HG02588 (cell line): ENCODE measurements at regions not wholly inside any gene's neighbourhood (a gene's known extent, or its start where the extent isn't known, plus 50 kb on each side); places are given as distances from the start of the nearest gene placed in this dataset.
"Not testable (repeated sequence)": the region's sequence is repeated elsewhere in the genome, so short reads cannot be mapped to it uniquely, and the experiment has no call there.

Experiments used
- ATAC-seq: cut with Tn5 transposase; IDR thresholded peaks from one replicate; pipeline ENCODE4 v1.9.1; 2021; ENCODE audit warnings: mild to moderate bottlenecking, moderate library complexity; ENCODE audit not compliant: unreplicated experiment

DNA sequence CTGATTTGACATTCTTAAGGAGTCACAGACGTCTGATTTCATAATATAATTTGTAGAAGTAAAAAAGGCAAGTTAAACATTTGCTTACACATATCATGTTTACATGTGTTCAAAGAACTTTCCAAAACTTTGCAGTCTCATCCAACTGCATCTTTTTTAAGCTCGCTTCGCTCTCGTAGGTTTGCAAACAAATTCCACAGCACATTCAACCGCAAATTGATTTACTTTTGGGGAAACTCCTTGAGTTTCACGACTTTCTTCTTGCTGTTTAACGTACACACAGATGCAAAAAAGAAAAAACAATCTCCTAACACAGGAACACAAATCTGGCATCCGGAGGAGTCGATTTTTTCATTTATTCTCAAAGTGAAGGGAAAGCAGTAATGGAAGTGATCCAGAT, 1149.5 kb downstream of the VRK1 start:
- no peak for ATAC-seq

DNA sequence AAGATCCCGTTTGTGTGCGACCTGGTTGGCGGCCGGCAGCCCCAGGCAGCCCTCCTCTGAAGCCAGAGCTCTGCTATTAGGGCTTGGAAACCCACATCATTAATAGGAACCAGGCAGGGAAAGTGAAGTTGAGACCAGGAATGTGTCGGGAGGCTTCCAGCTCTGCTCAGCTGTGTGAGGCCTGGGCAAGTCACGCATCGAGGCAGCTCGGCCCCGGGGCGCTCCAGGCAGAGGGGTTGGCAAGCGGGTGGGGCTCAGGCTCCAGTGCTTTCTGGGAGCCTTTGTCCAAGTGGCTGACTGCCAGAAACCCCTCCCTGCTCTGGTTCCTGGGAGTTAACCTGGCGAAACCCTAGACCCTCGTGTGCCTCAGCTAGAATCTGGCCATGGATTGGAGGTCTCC, 1151.7 kb downstream of the VRK1 start:
- no peak for ATAC-seq

DNA sequence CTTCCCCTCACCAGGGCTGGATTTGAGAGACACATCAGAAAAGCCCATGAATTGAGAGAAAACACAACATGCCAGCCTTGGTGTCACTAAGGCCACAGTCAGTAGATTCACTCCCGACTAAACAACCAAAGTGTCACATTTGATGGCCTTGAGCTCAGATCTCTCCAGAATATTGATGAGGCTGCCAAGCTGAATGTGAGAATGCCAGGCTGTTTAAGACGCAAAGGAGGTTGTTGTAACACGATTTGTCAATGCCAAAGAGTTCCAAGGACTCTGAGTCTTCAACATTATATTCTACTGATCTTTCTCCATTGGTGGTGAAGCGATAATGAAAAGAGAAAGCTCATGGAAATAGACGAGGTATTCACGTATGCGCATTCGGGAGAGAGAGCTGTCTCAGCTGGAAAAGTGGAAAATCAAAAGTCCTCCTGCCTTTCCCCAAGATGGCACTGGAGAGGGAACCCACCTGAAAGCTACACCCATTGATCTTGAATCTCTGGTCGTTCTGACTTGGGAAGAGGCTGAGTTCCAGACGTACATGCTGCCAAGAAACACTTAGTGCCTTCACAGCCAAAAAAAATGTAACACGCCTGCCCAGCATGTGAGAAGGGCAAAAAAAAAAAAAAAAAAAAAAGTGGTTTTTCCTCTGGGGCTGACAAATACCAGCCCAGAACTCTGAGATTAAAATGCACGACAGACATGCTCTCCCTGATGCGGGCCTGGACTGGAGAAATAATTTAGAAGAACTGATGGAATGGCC, 1159.6 kb downstream of the VRK1 start:
- ATAC-seq = no peak

DNA sequence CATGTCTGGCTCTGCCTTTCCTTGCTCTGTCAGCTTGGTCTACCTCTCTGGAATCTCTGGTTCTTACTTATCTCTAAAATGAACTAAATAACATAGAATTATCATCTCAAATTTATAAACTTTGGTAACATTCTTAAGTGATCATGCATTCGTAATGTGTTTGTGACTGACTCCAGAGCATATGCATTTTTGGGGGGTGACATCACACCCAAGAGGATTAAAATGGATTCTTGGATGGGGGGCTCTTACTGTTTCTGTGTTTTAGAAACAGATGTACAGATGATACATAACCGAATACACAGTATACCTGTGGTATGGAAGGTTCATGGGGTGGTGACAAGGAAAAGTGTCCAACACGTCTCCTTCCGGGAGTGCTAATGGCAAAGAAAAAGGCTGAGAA, 1162.1 kb downstream of the VRK1 start:
- ATAC-seq = no peak

DNA sequence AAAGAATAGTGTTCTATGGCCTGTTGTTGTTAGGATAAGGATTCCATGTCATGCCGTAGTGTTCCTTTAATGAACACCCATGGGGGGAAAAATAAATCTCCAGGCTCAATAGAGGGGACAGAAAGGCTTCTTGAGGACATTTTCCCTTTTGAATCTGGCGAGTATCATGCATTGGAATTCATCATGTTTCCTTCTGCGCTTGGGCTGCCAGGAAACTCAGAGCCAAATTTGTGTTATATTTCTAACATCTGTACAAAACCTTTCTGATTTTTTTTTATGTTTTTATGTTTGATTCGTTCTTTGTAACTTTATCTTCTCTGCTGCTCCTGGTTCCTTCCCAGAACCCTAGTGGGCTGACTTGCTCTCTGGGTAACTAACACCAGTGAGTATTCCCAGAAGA, 1163.3 kb downstream of the VRK1 start:
- ATAC-seq = no peak

DNA sequence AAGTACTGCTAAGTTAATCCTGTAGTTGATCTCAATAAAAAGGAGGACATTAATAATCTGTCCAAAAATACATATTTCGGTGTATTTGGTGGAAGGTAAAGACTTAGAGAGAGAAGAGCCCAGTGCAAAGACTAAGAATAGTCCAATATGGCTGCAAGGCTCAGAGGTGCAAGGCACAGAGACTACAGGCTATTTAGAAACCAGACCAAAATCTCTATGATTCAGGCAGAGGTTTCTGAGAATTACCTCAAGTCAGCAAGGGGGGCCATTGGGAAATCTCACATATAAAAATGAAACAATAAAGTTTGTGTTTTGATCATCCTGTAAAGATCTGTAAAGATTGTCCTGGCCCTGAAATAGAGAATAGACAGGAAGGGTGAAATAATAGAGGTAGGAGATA, 1173.0 kb downstream of the VRK1 start:
- ATAC-seq = no peak

DNA sequence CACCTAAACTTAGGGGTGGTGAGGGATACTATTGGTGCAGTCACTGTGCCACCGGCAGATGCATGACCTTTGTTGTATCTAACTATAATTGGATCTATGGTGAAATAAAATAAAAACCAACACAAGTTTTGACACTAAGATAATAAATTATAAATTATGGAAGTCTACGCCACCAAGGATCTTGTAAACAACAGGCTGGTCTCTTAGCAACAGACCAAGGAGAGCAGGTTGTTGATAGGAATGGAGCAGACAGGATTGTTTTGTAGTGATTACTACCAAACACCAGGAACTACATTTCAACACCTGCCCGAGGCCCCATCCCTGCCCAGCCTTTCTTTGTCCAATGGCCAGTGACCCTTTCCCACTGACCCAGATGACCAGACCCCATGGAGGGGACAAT, 1178.0 kb downstream of the VRK1 start:
- ATAC-seq = no peak

DNA sequence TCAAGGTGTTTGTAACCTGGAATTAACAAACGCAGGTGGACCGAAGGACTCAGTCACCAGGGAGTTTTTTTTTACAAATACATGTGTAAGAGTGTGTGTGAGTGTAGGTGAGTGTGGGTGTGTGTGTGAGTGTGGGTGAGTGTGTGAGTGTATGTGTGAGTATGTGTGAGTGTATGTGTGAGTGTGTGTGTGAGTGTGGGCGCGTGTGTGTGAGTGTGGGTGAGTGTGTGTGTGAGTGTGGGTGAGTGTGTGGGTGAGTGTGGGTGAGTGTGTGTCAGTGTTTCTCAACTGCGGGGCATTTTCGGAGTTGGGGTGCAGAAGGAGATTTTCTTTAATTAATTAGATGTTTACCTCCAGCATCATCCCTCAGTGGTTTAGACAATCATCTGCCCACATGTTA, 1178.8 kb downstream of the VRK1 start:
- ATAC-seq = no peak

DNA sequence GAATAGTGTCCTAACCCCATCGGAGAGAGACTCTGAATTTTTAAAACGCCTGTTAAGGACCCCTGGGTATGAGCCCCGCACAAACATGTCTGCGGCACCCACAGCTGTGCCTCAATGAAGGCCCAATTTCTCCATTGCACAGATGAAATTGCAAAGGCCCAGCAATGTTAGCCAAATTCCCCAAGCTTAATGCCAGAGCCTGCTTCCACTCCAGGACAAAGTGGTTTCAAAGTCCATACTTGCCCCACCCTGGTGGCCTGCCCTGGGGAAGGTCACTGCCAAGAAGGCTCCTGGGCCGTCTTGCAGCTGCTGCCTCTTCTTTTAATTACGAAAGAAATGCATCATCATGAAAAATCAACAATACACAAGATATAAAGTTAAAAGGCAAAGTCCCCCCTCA, 1179.7 kb downstream of the VRK1 start:
- ATAC-seq = no peak

DNA sequence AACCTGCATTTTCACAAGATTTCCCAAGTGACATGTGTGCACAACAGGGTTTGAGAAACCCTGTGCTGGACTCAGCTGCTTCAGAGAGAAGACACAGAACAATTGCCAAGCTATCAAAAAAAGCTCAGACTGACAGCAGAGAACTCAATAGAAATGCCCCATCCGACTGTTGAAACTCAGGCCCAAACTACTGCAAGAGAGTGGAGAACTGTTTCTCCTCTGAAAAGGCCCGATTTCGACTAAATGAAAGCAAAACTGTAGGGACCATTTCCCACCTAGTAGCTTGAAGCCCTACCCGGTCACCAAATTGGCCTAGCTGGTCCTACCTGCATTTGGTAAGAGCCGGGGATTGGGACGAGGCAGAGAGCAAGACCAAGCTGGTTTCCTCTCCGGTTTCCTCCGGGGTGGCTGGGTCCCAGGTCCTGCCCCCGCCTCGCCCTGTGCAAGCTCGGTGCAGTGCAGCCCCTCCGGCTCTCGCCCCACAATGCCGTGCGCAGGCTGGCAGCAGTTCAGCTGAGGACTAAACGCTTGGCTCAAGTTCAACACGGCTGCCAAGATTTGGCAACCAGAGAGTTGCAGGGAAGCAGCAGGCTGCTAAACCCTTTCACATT, 1180.6 kb downstream of the VRK1 start:
- ATAC-seq = no peak

DNA sequence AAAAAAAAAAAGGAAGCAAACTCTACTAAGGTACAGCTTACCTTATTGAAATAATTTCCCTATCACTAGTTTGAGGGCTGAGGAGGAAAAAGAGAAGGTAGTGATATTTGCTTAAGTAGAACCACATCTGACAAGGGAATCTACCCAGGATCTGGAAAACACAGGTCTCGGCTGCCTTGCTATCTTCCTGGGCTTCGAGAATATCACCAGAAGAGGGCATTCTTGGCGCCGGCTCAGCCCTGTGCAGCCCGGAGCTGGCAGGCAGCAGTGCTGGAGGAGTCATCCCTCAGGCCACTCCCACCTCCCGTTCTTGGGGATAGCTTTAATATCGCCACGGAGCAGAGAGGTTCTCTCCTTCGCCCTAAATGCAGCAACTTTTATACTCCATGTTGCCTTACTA, 1181.2 kb downstream of the VRK1 start:
- ATAC-seq = no peak

DNA sequence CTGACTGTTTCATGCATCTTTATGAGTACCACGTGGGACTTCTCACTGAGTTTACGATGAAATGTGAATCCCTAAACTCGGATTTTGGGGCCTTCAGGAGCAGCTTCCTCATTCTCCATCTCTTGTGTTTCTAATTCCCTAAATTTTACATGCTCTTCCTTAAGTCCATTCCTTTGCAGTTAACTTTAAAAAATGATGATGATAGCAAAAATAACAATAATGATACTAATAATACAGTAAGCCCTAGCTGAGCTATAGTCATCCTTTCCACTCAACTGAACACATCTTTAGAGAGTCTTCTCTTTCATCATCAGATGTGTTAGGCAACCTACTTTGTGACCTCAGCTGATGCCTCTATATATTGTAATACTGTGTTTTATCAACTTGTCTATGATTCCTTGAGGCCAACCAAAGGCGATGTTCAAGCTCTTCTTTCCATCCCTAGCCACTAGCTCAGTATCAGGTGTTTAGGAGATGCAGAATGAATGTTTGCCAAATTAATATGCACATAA, 1196.4 kb downstream of the VRK1 start:
- no peak for ATAC-seq

DNA sequence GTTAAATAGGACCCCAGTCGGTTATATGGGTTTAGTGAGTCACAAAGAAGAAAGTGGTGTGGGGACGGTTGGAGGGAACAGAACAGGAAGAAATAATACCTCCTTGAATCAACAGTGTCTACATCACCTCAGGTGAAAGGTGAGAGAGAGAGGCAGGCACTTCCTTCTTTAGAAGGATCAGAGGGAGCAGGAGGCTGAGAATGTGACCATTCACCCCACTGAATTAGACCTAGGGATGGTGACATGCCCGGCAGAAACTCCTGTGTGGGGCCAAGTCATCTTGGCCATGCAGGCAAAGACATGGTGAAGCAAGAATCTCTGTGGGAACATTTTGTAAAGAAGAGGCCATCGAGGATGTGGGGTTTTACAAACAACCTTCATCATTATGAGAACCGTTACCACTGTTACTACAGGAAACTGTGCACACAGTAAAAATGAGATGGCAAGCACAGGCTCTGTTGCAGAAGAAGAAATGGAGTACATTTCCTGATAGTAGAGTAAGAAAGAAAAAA, 1196.9 kb downstream of the VRK1 start:
- ATAC-seq = no peak

DNA sequence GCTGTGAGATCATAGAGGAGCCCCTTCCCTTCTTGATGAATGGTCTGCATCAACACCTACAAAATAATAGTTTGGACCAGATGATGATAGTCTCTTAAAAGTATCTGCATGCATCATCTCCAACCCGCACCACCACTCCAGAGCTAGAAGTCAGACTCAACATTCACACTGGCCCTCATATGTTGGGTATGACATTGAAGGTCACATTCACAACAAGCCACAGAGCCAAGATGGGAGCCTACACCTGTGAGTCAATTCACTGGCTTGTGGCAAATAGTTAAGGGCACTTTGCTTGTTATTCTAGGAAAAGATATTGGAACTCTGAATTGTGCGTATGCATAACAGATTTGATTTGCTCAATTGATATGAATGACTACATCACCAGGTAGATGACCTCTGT, 1197.9 kb downstream of the VRK1 start:
- no peak for ATAC-seq

DNA sequence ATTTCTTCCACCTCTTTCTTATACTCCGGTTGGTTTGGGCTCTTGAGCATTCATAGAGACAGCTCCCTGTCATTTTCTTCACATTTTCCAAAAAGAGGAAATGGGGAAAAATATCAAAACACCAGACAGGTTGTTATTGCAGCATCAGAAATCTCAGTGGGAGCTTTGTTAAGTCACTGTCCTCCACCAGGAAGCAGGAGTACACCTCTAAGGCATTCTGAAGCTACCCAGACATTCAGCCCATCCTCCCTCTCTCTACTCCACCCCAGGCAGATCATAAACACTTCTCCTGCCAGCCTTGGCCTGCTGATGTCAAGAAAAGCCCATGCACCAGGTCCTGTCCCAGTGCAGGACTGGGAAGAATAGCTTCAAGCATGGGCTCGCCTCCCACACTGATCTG, 1198.3 kb downstream of the VRK1 start:
- ATAC-seq = no peak

DNA sequence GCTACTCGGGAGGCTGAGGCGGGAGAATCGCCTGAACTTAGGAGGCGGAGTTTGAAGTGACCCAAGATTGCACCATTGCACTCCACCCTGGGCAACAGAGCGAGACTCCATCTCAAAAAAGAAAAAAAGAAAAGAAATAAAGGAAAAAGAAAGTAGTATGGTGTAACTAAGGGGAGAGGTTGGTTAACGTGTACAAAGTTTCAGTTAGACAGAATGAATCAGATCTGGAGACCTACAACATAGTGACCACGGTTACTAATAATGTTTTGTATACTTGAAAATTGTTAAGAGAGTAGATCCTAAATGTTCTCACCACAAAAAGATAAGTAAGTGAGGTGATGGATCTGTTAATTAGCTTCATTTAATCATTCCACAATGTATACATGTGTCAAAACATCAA, 1208.8 kb downstream of the VRK1 start:
- no peak for ATAC-seq

DNA sequence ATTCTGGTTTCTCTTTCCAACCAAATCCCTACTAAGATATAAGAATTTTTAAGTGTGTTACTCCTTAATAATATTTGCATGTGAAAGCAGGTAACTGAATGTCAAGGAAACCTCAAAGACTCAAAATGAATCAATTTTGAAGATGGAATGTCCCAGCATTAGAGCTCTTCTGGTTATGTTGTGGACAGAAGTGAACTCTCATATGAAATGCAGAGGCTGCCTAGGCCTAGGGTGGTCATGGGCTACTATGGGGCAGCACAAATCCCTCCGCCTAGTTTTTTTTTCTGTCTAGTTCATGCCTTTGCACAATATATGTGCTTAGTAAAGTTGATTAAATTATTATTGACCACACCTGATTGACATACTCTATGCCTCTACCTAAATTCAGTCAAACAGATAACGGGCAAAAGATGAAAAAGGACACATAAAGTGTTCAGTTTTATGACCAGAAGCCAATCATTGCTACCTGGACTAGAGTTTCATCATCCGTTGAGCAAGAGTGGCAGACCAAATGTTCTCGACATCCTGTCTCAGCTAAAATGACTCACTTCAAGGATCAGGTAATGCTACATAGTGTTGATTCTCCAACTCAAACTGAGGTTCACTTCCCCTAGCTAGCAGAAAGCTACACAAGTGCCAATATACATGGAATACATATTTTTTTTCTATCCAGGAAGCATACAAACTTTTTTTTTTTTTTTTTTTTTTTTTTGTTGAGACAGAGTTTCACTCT, 1211.4 kb downstream of the VRK1 start:
- no peak for ATAC-seq

DNA sequence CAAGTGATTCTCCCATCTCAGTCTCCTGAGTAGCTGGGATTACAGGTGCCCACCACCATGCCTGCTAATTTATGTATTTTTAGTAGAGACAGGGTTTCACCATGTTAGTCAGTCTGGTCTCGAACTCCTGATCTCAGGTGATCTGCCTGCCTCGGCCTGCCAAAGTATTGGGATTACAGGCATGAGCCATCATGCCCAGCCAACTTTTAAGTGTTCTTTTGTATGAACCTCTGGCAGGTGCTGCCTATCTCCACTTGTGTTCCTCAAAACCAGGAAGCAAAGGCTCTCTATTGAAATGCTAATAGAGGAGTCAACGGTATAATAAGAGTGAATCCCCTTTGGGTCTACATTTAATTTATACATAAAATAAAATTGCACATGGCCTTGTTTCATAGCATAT, 1212.0 kb downstream of the VRK1 start:
- not testable (repeated sequence) for ATAC-seq

DNA sequence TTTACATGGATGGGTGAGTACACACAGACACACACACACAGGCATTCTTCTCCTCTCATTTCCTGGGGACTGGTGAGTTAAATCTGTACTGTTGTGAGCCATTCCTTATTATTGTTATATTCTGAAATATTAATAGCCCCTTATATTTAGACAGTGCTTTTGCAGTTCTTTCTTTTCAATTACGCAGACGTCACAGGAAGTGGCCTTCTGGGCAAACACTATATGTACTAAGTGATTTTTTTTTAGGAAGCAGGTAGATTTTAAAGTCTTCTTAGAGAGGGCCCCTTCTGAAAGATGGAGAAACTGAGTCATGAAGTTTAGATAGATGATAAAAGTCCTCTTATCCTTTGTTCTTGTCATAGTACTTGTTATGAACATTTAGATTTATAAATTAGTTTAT, 1213.6 kb downstream of the VRK1 start:
- ATAC-seq = no peak

DNA sequence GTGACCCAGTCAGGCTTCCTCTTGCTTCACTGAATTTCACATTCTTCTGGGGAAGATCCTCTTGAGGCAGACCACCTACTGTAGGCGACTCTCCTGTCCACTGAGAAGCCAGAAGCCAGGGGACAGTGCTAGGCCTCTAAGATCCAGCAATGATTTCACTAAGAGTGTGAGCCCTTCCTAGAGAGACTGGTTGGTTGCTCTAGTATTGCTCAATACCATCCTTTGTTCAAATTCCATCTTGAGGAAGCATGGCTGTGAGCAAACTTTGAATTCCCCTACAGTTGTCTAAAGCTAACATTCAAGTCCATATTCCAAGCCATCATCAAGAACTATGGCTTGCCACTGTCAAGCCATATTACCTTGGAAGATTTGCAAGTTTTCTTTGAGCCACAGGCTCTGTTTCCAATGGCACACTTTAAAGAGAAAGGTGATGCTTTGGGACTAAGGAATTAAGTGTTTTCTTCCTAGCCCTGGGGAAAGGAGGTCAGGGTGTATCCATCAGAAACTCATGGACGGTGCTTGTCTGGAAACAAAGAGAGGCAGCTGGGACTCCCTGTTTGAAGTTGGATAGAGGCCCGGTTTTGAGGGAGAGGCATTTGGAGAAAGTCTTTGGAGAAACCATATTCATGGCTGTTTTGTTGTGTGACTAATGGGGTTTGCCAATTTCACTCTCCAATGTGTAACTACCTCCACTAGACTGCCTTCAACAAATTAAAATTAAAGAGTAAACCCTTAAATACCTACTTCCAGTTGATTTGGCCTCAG, 1217.9 kb downstream of the VRK1 start:
- no peak for ATAC-seq

DNA sequence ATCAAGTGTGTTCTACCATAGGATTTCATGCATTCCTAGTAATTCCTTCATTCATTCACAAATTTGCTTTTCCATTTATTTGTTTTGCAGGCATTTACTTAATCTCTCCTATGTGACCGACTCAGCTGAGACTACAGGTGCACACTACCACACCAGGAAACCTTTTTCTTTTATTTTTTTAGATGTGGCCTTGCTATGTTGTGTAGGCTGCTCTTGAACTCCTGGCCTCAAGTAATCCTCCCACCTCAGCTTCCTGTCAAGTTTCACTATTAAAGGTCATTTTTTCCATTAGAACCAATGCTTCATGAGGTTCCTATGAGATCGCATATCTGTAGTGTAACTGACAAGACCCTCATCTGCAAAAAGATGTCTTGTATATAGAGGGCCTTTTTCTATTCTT, 1218.7 kb downstream of the VRK1 start:
- no peak for ATAC-seq
